CD4-positive, alpha-beta T cell treated with Interleukin-17A for 1 hour (primary cell): ENCODE measurements at regions not wholly inside any gene's neighbourhood (a gene's known extent, or its start where the extent isn't known, plus 50 kb on each side); places are given as distances from the start of the nearest gene placed in this dataset.

Experiments used
- DNase-seq: peaks from one replicate; pipeline ENCODE4 v3.0.0-alpha.2; 2020

GRCh38 chr3:72559385-72559784 is 288.9 kb downstream of the SHQ1 start:
- no peak for DNase-seq

- no peak for DNase-seq
These were observed 290.2 kb downstream of the SHQ1 start for GRCh38 chr3:72558001-72558400.

DNA sequence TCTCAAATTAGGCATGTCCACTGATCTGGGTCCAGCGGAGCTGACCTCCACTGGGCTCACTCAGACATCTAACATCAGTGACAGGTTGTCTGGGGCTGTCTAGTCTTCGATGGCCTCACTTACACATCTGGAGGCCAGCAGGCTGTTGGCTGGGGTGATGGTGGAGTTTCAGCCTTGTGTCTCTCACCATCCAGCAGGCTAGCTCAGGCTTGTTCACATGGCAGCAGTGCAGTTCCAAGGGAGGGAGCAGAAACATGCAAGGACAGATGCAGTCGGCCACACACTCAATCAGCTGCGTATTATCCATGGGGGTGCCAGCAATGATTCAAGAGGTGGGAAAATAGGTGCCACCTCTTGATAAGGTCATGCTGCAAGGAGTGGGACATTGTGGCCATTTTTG is 292.5 kb downstream of the SHQ1 start:
- no peak for DNase-seq

- no peak for DNase-seq
These were observed 293.6 kb downstream of the SHQ1 start for GRCh38 chr3:72554689-72555088.

DNA sequence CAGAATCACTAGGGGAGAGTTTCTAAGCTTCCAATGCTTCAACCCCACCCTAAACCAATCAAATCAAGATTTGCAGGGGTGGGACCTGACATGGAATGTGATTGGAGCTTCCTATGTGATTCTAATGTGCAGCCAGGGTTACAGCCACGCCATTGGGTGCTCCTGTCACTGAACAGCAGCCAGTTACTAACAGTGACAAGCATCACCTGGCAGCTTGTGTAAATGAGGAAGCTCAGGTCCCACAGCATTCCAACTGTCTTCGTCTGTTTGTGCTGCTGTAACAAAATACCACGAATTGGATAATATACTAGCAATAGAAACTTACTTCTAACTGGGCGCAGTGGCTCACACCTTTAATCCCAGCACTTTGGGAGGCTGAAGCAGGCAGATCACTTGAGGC is 294.9 kb downstream of the SHQ1 start:
- no peak for DNase-seq

DNA sequence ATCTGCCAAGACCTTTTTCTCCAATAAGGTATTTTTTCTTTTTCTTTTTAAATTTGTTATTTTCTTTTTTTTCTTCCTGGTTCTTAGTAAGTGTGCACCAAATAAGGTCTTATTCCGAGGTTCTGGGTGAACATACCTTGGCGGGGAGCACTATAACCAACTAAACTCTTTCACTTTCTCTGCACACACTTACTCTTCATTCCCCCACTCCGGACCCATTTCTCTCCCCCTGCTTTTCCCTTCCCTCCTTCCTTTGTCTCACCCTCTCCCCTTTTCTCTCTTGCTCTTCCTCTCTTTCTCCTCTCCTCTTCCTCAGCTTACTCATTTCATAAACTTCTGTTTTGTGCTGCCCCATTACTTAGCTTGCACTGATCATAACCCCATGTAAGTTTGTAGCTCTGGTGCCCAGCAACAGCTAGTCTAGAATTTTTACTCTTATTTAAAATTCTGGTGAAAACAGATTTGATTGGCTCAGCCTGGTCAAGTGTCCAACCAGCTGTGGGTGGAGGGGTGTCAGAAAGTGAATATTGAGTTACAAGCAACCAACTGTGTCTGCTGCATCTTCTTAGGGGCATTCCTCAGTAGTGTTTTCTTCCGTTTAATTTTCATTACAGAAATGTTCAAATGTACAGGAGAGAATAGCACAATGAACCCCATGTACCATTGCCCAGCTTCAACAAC is 297.5 kb downstream of the SHQ1 start:
- no peak for DNase-seq

- DNase-seq, result no peak
These were observed 298.3 kb downstream of the SHQ1 start for GRCh38 chr3:72549761-72550581.

DNA sequence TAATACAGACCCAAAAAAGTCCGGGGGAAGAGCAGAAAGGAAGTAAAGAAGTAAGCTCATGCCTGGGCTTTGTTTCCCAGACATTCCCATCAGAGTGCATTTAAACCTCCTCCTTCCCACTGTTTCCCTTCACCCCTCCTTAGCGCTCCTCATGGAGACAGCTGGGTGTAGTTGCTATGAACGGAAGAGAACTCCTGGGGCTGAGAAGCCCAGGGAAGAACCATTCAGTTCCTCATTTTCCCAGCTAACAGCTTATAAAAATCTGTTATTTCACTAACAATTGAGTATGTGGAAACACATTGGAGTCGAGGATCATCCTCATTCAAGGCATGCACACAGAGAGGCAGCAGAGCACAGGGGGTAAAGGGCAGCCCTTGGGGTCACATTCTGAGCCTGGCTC is 299.3 kb downstream of the SHQ1 start:
- no peak for DNase-seq

DNA sequence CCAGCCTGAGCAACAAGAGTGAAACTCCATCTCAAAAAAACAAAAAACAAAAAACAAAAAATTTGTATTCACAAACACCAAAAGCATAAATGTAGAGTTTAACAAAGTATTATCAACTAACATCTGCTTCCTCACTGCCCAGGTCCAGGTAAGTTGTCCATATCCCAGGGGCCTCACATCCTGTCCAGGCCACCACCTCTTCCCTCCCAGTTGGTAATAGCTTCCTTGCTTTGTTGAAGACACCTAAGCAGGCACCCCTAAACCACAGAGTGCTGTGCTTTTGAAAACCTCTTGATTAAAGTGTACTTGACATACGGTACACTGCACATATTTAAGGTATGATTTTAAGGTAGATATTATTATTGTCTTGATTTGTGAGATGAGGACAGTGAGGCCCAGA is 299.8 kb downstream of the SHQ1 start:
- no peak for DNase-seq

- no peak for DNase-seq
These were observed 301.1 kb downstream of the SHQ1 start for GRCh38 chr3:72547183-72547582.

- no peak for DNase-seq
These were observed 304.0 kb downstream of the SHQ1 start for GRCh38 chr3:72544239-72544638.

- no peak for DNase-seq
These were observed 305.0 kb downstream of the SHQ1 start for GRCh38 chr3:72543246-72543645.

- no peak for DNase-seq
These were observed 305.5 kb downstream of the SHQ1 start for GRCh38 chr3:72542781-72543180.

DNA sequence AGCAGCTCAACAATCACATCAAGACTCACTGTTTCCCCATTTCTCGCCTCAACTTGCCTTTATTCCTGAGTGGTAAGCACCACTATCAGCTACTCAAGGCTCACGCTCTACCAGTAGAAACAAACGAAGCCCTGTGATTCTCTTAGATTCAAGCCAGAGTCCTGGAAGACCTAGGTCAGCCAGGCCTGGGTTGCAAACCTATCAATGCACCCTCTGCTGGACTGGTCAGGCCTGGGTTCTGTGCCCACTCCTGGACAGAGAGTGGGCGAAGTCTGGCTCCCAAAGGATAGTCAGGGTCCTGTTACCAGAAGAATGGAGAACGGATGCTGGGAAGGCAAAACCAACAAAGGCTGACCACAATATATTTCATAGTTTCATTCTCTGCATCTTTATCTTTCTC is 308.4 kb downstream of the SHQ1 start:
- no peak for DNase-seq

GRCh38 chr3:72538070-72538745 is 310.0 kb downstream of the SHQ1 start:
- no peak for DNase-seq

- DNase-seq, result no peak
These were observed 310.8 kb downstream of the SHQ1 start for GRCh38 chr3:72537448-72537847.

DNA sequence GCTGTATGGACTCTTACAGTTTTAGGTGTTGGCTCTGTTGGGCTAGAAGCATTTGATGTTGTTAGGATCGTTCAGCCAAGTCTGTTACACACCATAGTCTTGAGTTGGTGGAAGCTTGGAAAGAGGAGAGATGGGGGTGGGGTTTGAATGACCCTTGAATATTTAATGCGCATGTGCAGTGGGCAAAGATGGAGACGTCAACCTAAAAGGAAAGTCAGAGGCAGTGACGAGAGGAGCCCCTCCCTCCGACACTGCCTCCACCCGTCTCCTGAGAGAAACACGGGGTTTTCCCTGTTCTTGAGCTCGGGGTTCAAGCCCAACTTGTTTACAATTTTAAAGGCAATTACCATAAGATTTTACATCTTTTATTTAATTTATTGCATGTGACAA is 311.4 kb downstream of the SHQ1 start:
- no peak for DNase-seq

GRCh38 chr3:72536206-72536877 is 311.9 kb downstream of the SHQ1 start:
- DNase-seq, result no peak

- DNase-seq, result no peak
These were observed 312.5 kb downstream of the SHQ1 start for GRCh38 chr3:72535772-72536171.

DNA sequence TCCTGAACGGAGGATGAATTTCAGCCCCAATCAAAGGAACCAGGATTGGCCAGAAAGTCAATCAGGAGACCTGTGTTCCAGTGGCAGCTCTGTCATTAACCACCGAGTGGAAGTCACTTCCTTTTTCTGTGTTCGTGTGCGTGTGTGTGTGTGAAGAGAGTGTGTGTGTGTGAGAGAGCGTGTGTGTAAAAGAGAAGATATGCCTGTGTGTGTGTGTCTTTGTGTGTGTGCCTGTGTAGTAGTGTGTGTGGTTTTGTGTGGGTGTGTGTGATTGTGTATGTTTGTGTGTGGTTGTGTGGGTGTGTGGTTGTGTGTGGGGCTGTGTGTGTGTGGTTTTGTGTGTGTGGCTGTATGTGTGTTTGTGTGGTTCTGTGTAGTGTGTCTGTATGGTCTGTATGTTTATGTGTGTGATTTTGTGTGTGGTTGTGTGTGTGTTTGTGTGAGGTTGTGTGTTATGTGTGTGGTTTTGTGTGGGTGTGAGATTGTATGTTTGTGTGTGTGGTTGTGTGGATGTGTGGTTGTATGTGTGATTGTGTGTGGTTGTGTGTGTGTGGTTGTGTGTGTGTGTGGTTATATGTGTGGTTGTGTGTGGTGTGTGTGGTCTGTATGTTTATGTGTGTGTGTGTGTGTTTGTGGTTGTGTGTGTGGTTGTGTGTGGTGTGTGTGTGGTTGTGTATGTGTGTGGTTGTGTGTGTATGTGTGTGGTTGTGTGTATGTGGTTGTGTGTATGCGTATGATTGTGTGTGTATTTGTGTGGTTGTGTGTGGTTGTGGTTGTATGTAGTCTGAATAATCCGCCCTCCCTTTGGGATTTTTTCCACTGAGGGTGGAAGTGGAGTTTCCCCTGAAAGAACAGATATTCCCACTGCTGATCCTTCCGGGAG is 314.4 kb downstream of the SHQ1 start:
- no peak for DNase-seq

GRCh38 chr3:72530426-72530825 is 317.8 kb downstream of the SHQ1 start:
- no peak for DNase-seq

DNA sequence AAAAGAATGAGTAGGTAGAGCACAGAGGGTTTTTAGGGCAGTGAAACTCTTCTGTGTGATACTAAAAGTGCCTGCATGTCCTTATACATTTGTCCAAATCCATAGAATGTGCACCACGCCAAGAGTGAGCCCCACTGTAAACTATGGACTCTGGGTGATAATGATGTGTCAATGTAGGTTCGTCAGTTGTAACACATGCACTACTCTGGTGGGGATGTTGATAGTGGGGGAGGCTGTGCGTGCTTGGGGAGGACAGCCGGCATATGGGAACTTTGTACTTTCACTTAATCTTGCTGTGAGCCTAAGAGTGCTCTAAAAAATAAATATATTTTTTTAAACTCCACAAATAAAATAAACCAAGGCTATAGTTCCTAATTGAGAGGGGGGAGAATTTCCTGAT is 319.2 kb downstream of the SHQ1 start:
- DNase-seq, result no peak
